ENCODE measurements at regions not wholly inside any gene's neighbourhood (a gene's known extent, or its start where the extent isn't known, plus 50 kb on each side); places are given as distances from the start of the nearest gene placed in this dataset.

- H3K4me1 ChIP-seq (ENCODE audit: insufficient read depth, low read length, poor library complexity, severe bottlenecking): no peaks in the 10 kb centered on the region
- no peak overlapping the region for H3K4me3 ChIP-seq (ENCODE audit: low read length, poor library complexity, severe bottlenecking)
- H3K79me2 ChIP-seq (ENCODE audit: insufficient read depth, low read length): no peaks in the 10 kb centered on the region
- H3K9me3 ChIP-seq (ENCODE audit: insufficient read depth, low read depth, low read length): no peaks in the 10 kb centered on the region
- no peaks in the 10 kb centered on the region for H3K27me3 ChIP-seq (ENCODE audit: insufficient read depth, low read length, poor library complexity, severe bottlenecking)
- H3K9me2 ChIP-seq (replicated peaks; ENCODE audit: low read depth, low read length): no peaks in the 10 kb centered on the region
- H2AFZ ChIP-seq (ENCODE audit: low read length): no peak overlapping the region
- no peaks in the 10 kb centered on the region for H4K20me1 ChIP-seq (ENCODE audit: insufficient read depth, low read length, poor library complexity, severe bottlenecking)
- TF ChIP-seq CTCF (conservative IDR thresholded peaks at IDR 0.05; ENCODE audit: low read length) (no peak), EZH2phosphoT487 (IDR thresholded peaks at IDR 0.05; ENCODE audit: borderline replicate concordance) (no peak)
- no peak overlapping the region for H3K4me2 ChIP-seq (ENCODE audit: low read depth, low read length, poor library complexity, severe bottlenecking)
- H3F3A ChIP-seq (ENCODE audit: low read depth): no peaks in the 10 kb centered on the region
- no peak overlapping the region for H3K9ac ChIP-seq (ENCODE audit: low read depth, low read length, poor library complexity, severe bottlenecking)
- H3K36me3 ChIP-seq (ENCODE audit: insufficient read depth, low read length): no peaks in the 10 kb centered on the region
Measured at GRCh38 chr20:11624704-11625103, 293.0 kb upstream of the BTBD3 start.

DNA sequence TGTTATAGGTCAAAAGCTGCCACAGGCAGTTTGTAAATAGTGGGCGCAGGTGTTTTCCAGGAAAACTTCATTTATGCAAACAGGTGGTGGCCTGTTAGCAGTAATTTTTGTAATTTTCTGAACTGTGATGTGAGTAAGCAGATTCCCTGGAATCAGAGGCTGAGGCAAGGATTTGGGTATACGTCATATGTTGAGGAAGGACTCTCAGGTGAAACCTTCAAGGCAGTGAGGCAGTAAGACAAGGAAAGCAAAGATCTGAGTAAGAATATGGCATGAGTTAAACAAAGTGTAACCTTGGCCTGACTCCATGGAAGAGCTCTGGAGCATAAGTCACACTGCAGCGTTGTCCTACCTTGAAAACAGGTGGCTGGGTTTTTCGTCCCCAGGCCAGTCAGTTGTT lies 291.1 kb upstream of the BTBD3 start:
- no peaks in the 10 kb centered on the region for H3F3A ChIP-seq (ENCODE audit: low read depth)
- H3K27me3 ChIP-seq (ENCODE audit: insufficient read depth, low read length, poor library complexity, severe bottlenecking): no peaks in the 10 kb centered on the region
- H2AFZ ChIP-seq (ENCODE audit: low read length): no peak overlapping the region
- H3K4me2 ChIP-seq (ENCODE audit: low read depth, low read length, poor library complexity, severe bottlenecking): no peak overlapping the region
- no peaks in the 10 kb centered on the region for H3K79me2 ChIP-seq (ENCODE audit: insufficient read depth, low read length)
- H3K9me2 ChIP-seq (replicated peaks; ENCODE audit: low read depth, low read length): no peaks in the 10 kb centered on the region
- no peak for TF ChIP-seq EZH2phosphoT487 (IDR thresholded peaks at IDR 0.05; ENCODE audit: borderline replicate concordance)
- H3K4me1 ChIP-seq (ENCODE audit: insufficient read depth, low read length, poor library complexity, severe bottlenecking): no peaks in the 10 kb centered on the region
- H3K9me3 ChIP-seq (ENCODE audit: insufficient read depth, low read depth, low read length): no peaks in the 10 kb centered on the region
- H3K9ac ChIP-seq (ENCODE audit: low read depth, low read length, poor library complexity, severe bottlenecking): no peak overlapping the region
- H3K36me3 ChIP-seq (ENCODE audit: insufficient read depth, low read length): no peaks in the 10 kb centered on the region
- H3K4me3 ChIP-seq (ENCODE audit: low read length, poor library complexity, severe bottlenecking): no peak overlapping the region
- no peaks in the 10 kb centered on the region for H4K20me1 ChIP-seq (ENCODE audit: insufficient read depth, low read length, poor library complexity, severe bottlenecking)

DNA sequence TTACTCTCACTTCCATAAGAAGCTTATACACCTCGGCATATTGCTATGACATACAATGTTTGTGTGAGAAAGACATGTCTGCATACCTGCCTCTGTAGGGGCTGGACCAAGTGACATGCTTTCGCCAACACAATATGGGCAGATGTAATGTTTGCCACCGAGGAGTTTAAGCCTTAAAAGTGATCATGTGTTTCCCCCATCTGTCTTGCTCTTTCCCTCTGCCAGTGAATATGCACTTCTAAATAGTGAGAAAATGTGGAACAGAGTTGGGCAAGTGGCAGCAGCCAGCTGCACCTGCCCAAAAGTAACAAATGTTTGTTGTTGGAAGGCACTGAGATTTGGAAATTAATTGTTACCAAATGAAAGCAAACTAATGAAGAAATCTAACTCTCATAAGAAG lies 274.8 kb upstream of the BTBD3 start:
- Histone ChIP-seq H3K79me2 (ENCODE audit: insufficient read depth, low read length) (no peaks in the 10 kb centered on the region), H3K9me3 (ENCODE audit: insufficient read depth, low read depth, low read length) (peaks cover 3% of the 10 kb centered on the region; the same call in 1 of the 2 replicates), H3K4me2 (ENCODE audit: low read depth, low read length, poor library complexity, severe bottlenecking) (no peak overlapping the region), H3F3A (ENCODE audit: low read depth) (no peaks in the 10 kb centered on the region), H3K4me3 (ENCODE audit: low read length, poor library complexity, severe bottlenecking) (no peak overlapping the region), H3K9ac (ENCODE audit: low read depth, low read length, poor library complexity, severe bottlenecking) (no peak overlapping the region), H3K27me3 (ENCODE audit: insufficient read depth, low read length, poor library complexity, severe bottlenecking) (no peaks in the 10 kb centered on the region), H3K4me1 (ENCODE audit: insufficient read depth, low read length, poor library complexity, severe bottlenecking) (no peaks in the 10 kb centered on the region), H2AFZ (ENCODE audit: low read length) (no peak overlapping the region), H3K9me2 (replicated peaks; ENCODE audit: low read depth, low read length) (no peaks in the 10 kb centered on the region), H4K20me1 (ENCODE audit: insufficient read depth, low read length, poor library complexity, severe bottlenecking) (no peaks in the 10 kb centered on the region), H3K36me3 (ENCODE audit: insufficient read depth, low read length) (no peaks in the 10 kb centered on the region)
- TF ChIP-seq EZH2phosphoT487 (IDR thresholded peaks at IDR 0.05; ENCODE audit: borderline replicate concordance): no peak
- no peak for TF ChIP-seq CTCF (conservative IDR thresholded peaks at IDR 0.05; ENCODE audit: low read length)

DNA sequence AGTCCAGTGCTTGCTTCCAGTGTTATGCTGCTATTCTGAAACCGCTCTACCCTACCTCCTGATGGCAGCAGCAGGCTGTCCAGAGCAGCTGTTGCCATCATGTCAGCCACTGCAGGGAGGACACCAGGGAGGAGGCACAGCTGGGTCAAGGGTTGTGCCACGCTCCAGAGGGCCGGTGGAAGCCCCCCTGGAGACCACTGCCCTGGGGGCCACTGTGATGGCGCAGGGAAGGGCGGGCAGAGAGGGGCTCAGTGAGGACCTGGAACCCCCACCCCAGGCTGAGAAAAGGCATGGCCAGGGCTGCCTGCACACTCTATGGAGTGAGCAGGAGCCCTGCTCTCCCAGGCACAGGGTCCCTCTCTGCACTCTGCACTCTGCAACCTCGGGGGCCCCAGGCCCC lies 271.3 kb upstream of the BTBD3 start:
- Histone ChIP-seq H3F3A (ENCODE audit: low read depth) (no peaks in the 10 kb centered on the region), H4K20me1 (ENCODE audit: insufficient read depth, low read length, poor library complexity, severe bottlenecking) (no peaks in the 10 kb centered on the region), H3K79me2 (ENCODE audit: insufficient read depth, low read length) (no peaks in the 10 kb centered on the region), H3K4me1 (ENCODE audit: insufficient read depth, low read length, poor library complexity, severe bottlenecking) (no peaks in the 10 kb centered on the region), H3K9ac (ENCODE audit: low read depth, low read length, poor library complexity, severe bottlenecking) (no peak overlapping the region), H3K4me3 (ENCODE audit: low read length, poor library complexity, severe bottlenecking) (no peak overlapping the region), H3K4me2 (ENCODE audit: low read depth, low read length, poor library complexity, severe bottlenecking) (no peak overlapping the region), H3K27me3 (ENCODE audit: insufficient read depth, low read length, poor library complexity, severe bottlenecking) (no peaks in the 10 kb centered on the region), H3K9me2 (replicated peaks; ENCODE audit: low read depth, low read length) (no peaks in the 10 kb centered on the region), H3K9me3 (ENCODE audit: insufficient read depth, low read depth, low read length) (no peaks in the 10 kb centered on the region; the same call in 1 of the 2 replicates), H2AFZ (ENCODE audit: low read length) (no peak overlapping the region), H3K36me3 (ENCODE audit: insufficient read depth, low read length) (no peaks in the 10 kb centered on the region)
- TF ChIP-seq EZH2phosphoT487 (IDR thresholded peaks at IDR 0.05; ENCODE audit: borderline replicate concordance): no peak
- TF ChIP-seq CTCF (conservative IDR thresholded peaks at IDR 0.05; ENCODE audit: low read length): no peak
